HFFc6 (cell line): ENCODE measurements at regions not wholly inside any gene's neighbourhood (a gene's known extent, or its start where the extent isn't known, plus 50 kb on each side); places are given as distances from the start of the nearest gene placed in this dataset.

Experiments
- DNase-seq: peaks from one replicate; pipeline ENCODE4 v3.0.0-alpha.2; 2018
- H3K27ac Mint-ChIP-seq: 2 replicates; pipeline ENCODE4 v1.8.0; 2020; ENCODE audit warnings: mild to moderate bottlenecking, mixed read lengths
- H3K27me3 Mint-ChIP-seq: 2 replicates; pipeline ENCODE4 v1.8.0; 2021; ENCODE audit warnings: mild to moderate bottlenecking, moderate library complexity, mixed read lengths; ENCODE audit not compliant: insufficient read depth
- H3K36me3 Mint-ChIP-seq: 2 replicates; pipeline ENCODE4 v1.8.0; 2021; ENCODE audit warnings: low read depth, mixed read lengths
- H3K4me1 Mint-ChIP-seq: 2 replicates; pipeline ENCODE4 v1.8.0; 2020; ENCODE audit warnings: low read depth, mixed read lengths
- H3K4me3 Mint-ChIP-seq: 2 replicates; pipeline ENCODE4 v1.8.0; 2020; ENCODE audit warnings: mild to moderate bottlenecking, moderate library complexity, mixed read lengths
- H3K9me3 Mint-ChIP-seq: 2 replicates; pipeline ENCODE4 v1.8.0; 2020; ENCODE audit warnings: mild to moderate bottlenecking, mixed read lengths
- CTCF ChIP-seq: fragments of 200-600 bp; sonication (generic); IDR thresholded peaks from 2 replicates; pipeline ENCODE4 v1.5.0; 2021; ENCODE audit warnings: antibody characterized with exemption, mild to moderate bottlenecking

DNA sequence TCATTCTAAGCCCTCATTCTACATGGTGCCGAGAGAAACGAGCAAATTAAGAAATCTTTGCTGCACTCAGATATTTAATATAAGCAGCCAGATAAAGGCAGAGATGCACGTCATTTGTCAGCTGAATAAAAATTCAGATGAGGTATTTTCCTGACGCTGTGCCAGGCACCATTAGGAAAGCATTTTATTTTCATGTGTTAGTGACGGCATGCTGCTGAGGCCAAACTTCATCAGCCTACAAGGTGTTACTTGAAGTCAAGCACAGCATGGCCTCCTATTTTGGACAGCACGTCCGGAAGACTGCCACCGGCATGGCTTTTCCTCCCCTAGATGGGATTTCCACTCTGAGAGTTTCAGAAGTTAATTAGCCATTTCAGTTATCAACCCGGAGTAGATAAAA lies 70.3 kb downstream of the IRX3 start:
- H3K4me1 Mint-ChIP-seq: no peaks in the 10 kb centered on the region
- H3K4me3 Mint-ChIP-seq: no peak overlapping the region
- DNase-seq: no peak
- no peak overlapping the region for H3K27ac Mint-ChIP-seq
- H3K36me3 Mint-ChIP-seq: no peaks in the 10 kb centered on the region
- H3K9me3 Mint-ChIP-seq: no peaks in the 10 kb centered on the region
- peaks cover 55% of the 10 kb centered on the region for H3K27me3 Mint-ChIP-seq
- TF ChIP-seq CTCF: no peak

DNA sequence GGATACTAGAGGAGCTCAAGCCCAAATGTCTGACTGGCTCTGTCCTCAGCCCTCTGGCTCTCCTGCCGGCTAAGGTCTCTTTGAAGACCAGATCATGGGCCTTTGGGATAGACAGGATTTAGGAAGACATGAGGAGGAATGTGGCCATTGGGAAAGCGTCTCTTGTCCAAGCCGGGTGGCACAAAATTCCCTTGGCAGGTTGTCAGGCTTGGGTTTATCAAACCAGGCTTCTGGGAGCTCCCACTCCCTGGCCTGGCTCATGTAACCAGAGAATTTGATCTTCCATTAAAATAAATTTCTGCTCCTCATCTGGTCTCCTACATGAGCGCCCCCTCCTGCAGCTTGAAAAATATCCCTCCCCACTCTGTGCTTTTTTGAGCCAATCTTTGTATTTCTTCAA lies 71.1 kb downstream of the IRX3 start:
- no peak overlapping the region for H3K4me3 Mint-ChIP-seq
- DNase-seq: no peak
- no peak for TF ChIP-seq CTCF
- no peaks in the 10 kb centered on the region for H3K4me1 Mint-ChIP-seq
- no peaks in the 10 kb centered on the region for H3K9me3 Mint-ChIP-seq
- H3K36me3 Mint-ChIP-seq: no peaks in the 10 kb centered on the region
- H3K27me3 Mint-ChIP-seq: peaks cover 59% of the 10 kb centered on the region
- no peak overlapping the region for H3K27ac Mint-ChIP-seq

- DNase-seq: no peak
- no peaks in the 10 kb centered on the region for H3K4me1 Mint-ChIP-seq
- no peaks in the 10 kb centered on the region for H3K9me3 Mint-ChIP-seq
- H3K27ac Mint-ChIP-seq: no peak overlapping the region
- no peaks in the 10 kb centered on the region for H3K36me3 Mint-ChIP-seq
- no peak for TF ChIP-seq CTCF
- peaks cover 48% of the 10 kb centered on the region for H3K27me3 Mint-ChIP-seq
- no peak overlapping the region for H3K4me3 Mint-ChIP-seq
These were observed 73.3 kb downstream of the IRX3 start for GRCh38 chr16:54213322-54213721.

DNA sequence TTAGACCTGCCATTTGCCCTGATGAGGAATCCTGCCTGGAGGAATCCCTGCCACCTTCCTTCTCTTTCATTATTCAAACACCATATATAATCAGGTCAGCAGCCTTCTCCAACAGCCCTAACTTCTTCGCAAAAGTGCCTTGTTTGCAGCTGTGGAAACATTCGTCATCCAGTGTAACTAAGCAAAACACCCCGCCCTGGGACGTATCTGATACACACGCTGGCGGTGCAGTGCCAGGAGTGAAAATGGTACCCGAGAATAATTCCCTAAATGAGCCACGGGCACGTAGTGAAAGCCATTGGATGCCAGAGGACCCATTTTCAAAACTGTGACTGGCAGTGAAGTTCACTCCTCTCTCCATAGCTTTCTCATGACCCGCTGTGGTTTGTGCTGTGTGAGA lies 73.7 kb downstream of the IRX3 start:
- no peak for TF ChIP-seq CTCF
- H3K27me3 Mint-ChIP-seq: peaks cover 45% of the 10 kb centered on the region
- no peak overlapping the region for H3K27ac Mint-ChIP-seq
- H3K4me3 Mint-ChIP-seq: no peak overlapping the region
- no peak for DNase-seq
- no peaks in the 10 kb centered on the region for H3K4me1 Mint-ChIP-seq
- no peaks in the 10 kb centered on the region for H3K9me3 Mint-ChIP-seq
- H3K36me3 Mint-ChIP-seq: no peaks in the 10 kb centered on the region

- Mint-ChIP-seq H3K36me3 (no peaks in the 10 kb centered on the region), H3K4me3 (no peak overlapping the region), H3K27ac (no peak overlapping the region), H3K27me3 (peaks cover 51% of the 10 kb centered on the region), H3K9me3 (no peaks in the 10 kb centered on the region), H3K4me1 (no peaks in the 10 kb centered on the region)
- TF ChIP-seq CTCF: no peak
- DNase-seq: no peak
These were observed 75.4 kb downstream of the IRX3 start for GRCh38 chr16:54211203-54211602.

DNA sequence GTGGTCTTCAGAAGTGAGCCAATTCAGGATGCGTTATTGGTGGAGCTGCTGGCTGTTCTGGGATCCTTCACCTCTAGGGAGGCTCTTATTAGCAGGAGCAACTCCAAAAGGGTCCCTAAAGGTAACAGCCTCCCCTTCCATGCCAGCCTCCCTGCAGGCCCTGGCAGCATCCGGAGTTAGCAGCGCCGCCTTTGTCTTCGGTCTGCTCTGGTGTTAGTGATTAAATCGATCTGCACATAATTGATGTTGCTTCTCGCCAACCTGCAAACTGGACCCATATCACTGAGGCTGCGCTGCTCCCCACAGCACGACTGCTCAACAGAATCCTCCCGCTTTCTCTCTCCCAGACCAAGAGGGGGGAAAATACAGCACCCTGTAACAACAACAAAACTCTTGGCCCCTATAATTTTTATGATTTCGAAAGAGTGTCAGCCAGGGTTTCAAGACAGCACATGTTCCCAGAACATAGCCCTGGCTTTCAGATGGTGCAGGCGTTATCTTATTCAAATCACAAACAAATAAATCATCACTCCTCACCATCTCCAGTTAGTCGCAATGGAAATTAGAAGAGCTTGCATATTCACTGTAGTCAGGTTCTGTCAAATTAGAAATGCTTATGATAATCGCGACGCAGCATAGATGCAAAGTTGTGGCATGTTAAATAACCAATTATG lies 76.0 kb downstream of the IRX3 start:
- Mint-ChIP-seq H3K9me3 (no peaks in the 10 kb centered on the region), H3K4me1 (no peaks in the 10 kb centered on the region), H3K4me3 (no peak overlapping the region), H3K36me3 (no peaks in the 10 kb centered on the region), H3K27me3 (peaks cover 49% of the 10 kb centered on the region), H3K27ac (no peak overlapping the region)
- no peak for DNase-seq
- no peak for TF ChIP-seq CTCF
